Erythroblast (primary cell): ENCODE measurements at regions not wholly inside any gene's neighbourhood (a gene's known extent, or its start where the extent isn't known, plus 50 kb on each side); places are given as distances from the start of the nearest gene placed in this dataset.

Experiments
- GATA1 ChIP-seq: IDR thresholded peaks from 2 replicates; pipeline ENCODE4 v1.6.1; 2011; ENCODE audit warnings: low read depth, mild to moderate bottlenecking, control low read depth, low read length, moderate library complexity
- POLR2A ChIP-seq: IDR thresholded peaks from 2 replicates; pipeline ENCODE4 v1.6.1; 2011; ENCODE audit warnings: mild to moderate bottlenecking, low read length

GRCh38 chr3:43181202-43181821, 75.4 kb upstream of the POMGNT2 start:
- TF ChIP-seq POLR2A (no peak), GATA1 (no peak)
